T-cell (primary cell): ENCODE measurements at regions not wholly inside any gene's neighbourhood (a gene's known extent, or its start where the extent isn't known, plus 50 kb on each side); places are given as distances from the start of the nearest gene placed in this dataset.

Experiments used
- ATAC-seq, 4 experiments: fragments of 200-7000 bp in 3 of 4; fragments of 150-1000 bp in 1 of 4; cut with Tn5 transposase; replicated peaks in 1 of 4; 1 replicate in 3 of 4; 2 replicates in 1 of 4; pipeline ENCODE4 v1.10.0; 2021; ENCODE audit warnings: moderate library complexity in 3 of 4, mild to moderate bottlenecking in 2 of 4, moderate number of reproducible peaks in 1 of 4
- CTCF ChIA-PET, 2 donors: fragments of 300-600 bp; sonication (Branson Sonifier 250); formaldehyde crosslinking; loops; one replicate each; lab custom pipeline; 2022; ENCODE audit warnings: antibody characterized with exemption in 2 of 2; lab: Charles Lee
- POLR2A ChIA-PET, 2 donors: fragments of 300-600 bp; sonication (Branson Sonifier 250); formaldehyde crosslinking; loops; one replicate each; lab custom pipeline; 2022; ENCODE audit warnings: antibody characterized with exemption in 2 of 2; lab: Charles Lee
- DNase-seq, 35 experiments: peaks; one replicate each; pipeline versions ENCODE4 v3.0.0 to v3.0.0-alpha.2; 2013 to 2023
- H3K27ac ChIP-seq: one replicate; pipeline ENCODE4 v1.5.1; 2013; ENCODE audit warnings: low read length
- H3K27me3 ChIP-seq, 2 experiments: replicated peaks in 1 of 2; 1 replicate in 1 of 2; 2 replicates in 1 of 2; pipeline versions ENCODE4 v1.6.1 to v1.7.0; 2013; ENCODE audit warnings: low read length in 1 of 2, mixed read lengths in 1 of 2; ENCODE audit not compliant: control insufficient read depth in 2 of 2, insufficient read depth in 2 of 2; ENCODE audit errors: extremely low read depth in 1 of 2
- H3K36me3 ChIP-seq, 2 donors: 1 replicate in 1 of 2; 2 replicates in 1 of 2; pipeline versions ENCODE4 v1.6.1 to v1.7.0; 2013; ENCODE audit warnings: low read length in 1 of 2; ENCODE audit not compliant: control insufficient read depth in 2 of 2, insufficient read depth in 1 of 2; ENCODE audit errors: extremely low read depth in 1 of 2
- H3K4me1 ChIP-seq, 2 experiments: 1 replicate in 1 of 2; 2 replicates in 1 of 2; pipeline versions ENCODE4 v1.6.1 to v1.7.0; 2013; ENCODE audit warnings: low read length in 2 of 2, mixed read lengths in 1 of 2; ENCODE audit not compliant: insufficient read depth in 2 of 2, control insufficient read depth in 1 of 2; ENCODE audit errors: extremely low read depth in 1 of 2
- H3K4me3 ChIP-seq, 2 donors: 1 replicate in 1 of 2; 2 replicates in 1 of 2; pipeline versions ENCODE4 v1.5.1 to v1.7.0; 2013; ENCODE audit warnings: mild to moderate bottlenecking in 2 of 2, low read length in 1 of 2, moderate library complexity in 1 of 2; ENCODE audit not compliant: control insufficient read depth in 1 of 2; ENCODE audit errors: extremely low read depth in 1 of 2
- H3K9me3 ChIP-seq: 2 replicates; pipeline ENCODE4 v1.7.0; 2013
- H3K27ac Mint-ChIP-seq, 2 donors: one replicate each; pipeline ENCODE4 v1.8.0; 2020 to 2021; ENCODE audit warnings: mild to moderate bottlenecking in 2 of 2, mixed read lengths in 2 of 2
- H3K27me3 Mint-ChIP-seq, 2 donors: one replicate each; pipeline ENCODE4 v1.8.0; 2021 to 2022; ENCODE audit warnings: mixed read lengths in 2 of 2
- H3K36me3 Mint-ChIP-seq: one replicate; pipeline ENCODE4 v1.8.0; 2021; ENCODE audit warnings: mixed read lengths
- H3K4me1 Mint-ChIP-seq, 3 donors: one replicate each; pipeline ENCODE4 v1.8.0; 2020 to 2022; ENCODE audit warnings: mixed read lengths in 3 of 3, mild to moderate bottlenecking in 1 of 3
- H3K4me3 Mint-ChIP-seq, 3 donors: one replicate each; pipeline ENCODE4 v1.8.0; 2020 to 2022; ENCODE audit warnings: mild to moderate bottlenecking in 3 of 3, mixed read lengths in 3 of 3, moderate library complexity in 3 of 3
- H3K9me3 Mint-ChIP-seq, 3 donors: one replicate each; pipeline ENCODE4 v1.8.0; 2020 to 2022; ENCODE audit warnings: mixed read lengths in 3 of 3
- WGBS: methylation state at CpG from one replicate; pipeline ENCODE4 v1.1.5; 2013; ENCODE audit warnings: missing lambda C conversion rate; ENCODE audit not compliant: insufficient coverage; 5-methylcytosine and 5-hydroxymethylcytosine counted together

DNA sequence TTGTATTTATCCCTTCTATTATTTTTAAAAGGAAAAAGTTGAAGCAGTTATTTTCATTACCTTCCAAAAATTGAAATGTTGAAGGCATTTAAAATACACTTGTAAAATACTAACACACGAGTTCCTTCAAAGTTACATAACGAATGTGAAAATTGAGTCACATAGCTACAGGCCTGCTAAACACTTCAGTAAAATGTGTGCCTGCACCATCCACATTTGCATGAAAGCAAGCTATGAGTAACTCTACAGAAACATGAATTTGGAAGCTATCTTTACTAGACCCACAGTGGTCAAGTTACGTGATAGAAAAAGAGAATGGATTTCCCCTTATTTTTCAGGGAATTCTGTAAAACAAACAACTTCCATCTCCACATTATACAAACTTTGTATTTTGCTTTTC is 1148.8 kb upstream of the PCDH7 start:
- Mint-ChIP-seq H3K4me1 (no peaks in the 10 kb centered on the region), H3K27me3 (no peaks in the 10 kb centered on the region), H3K36me3 (no peaks in the 10 kb centered on the region), H3K27ac (no peak overlapping the region), H3K4me3 (no peak overlapping the region), H3K9me3 (peaks cover 4 to 8% (median 6%) of the 10 kb centered on the region in 3 donors)
- no peak for ATAC-seq
- ChIA-PET CTCF (no interaction called here), POLR2A (no interaction called here)
- no peak for DNase-seq
- Histone ChIP-seq H3K4me1 (no peaks in the 10 kb centered on the region), H3K27ac (no peak overlapping the region), H3K36me3 (no peaks in the 10 kb centered on the region), H3K27me3 (no peaks in the 10 kb centered on the region), H3K9me3 (no peaks in the 10 kb centered on the region), H3K4me3 (no peak overlapping the region)
- WGBS, result 78% methylated on average over 2 of the region's 3 CpGs

GRCh38 chr4:29578329-29578728 is 1141.8 kb upstream of the PCDH7 start:
- Histone ChIP-seq H3K4me3 (no peak overlapping the region), H3K36me3 (no peaks in the 10 kb centered on the region), H3K4me1 (no peaks in the 10 kb centered on the region), H3K27me3 (no peaks in the 10 kb centered on the region), H3K27ac (no peak overlapping the region), H3K9me3 (no peaks in the 10 kb centered on the region)
- Mint-ChIP-seq H3K4me3 (no peak overlapping the region), H3K36me3 (no peaks in the 10 kb centered on the region), H3K4me1 (no peaks in the 10 kb centered on the region), H3K9me3 (peaks cover 4 to 24% (median 14%) of the 10 kb centered on the region in 3 donors), H3K27ac (no peak overlapping the region), H3K27me3 (no peaks in the 10 kb centered on the region)
- ChIA-PET POLR2A (no interaction called here), CTCF (no interaction called here)
- WGBS, result no CpG with 5 or more reads among the region's 2 CpGs
- ATAC-seq (no peak), DNase-seq (no peak)

- no peaks in the 10 kb centered on the region for H3K27me3 Mint-ChIP-seq
- no peak overlapping the region for H3K4me3 Mint-ChIP-seq
- no peak overlapping the region for H3K27ac Mint-ChIP-seq
- Histone ChIP-seq H3K9me3 (no peaks in the 10 kb centered on the region), H3K36me3 (no peaks in the 10 kb centered on the region), H3K27me3 (no peaks in the 10 kb centered on the region), H3K27ac (no peak overlapping the region), H3K4me1 (no peaks in the 10 kb centered on the region), H3K4me3 (no peak overlapping the region)
- WGBS, result 37% methylated on average over 2 of the region's 2 CpGs
- POLR2A ChIA-PET, result no interaction called here
- H3K4me1 Mint-ChIP-seq, result no peaks in the 10 kb centered on the region
- ATAC-seq (no peak), DNase-seq (no peak)
- no peaks in the 10 kb centered on the region for H3K36me3 Mint-ChIP-seq
- H3K9me3 Mint-ChIP-seq, result peaks cover 4 to 29% (median 12%) of the 10 kb centered on the region in 3 donors
- CTCF ChIA-PET, result no interaction called here
Measured at GRCh38 chr4:29581457-29581856, 1138.7 kb upstream of the PCDH7 start.

DNA sequence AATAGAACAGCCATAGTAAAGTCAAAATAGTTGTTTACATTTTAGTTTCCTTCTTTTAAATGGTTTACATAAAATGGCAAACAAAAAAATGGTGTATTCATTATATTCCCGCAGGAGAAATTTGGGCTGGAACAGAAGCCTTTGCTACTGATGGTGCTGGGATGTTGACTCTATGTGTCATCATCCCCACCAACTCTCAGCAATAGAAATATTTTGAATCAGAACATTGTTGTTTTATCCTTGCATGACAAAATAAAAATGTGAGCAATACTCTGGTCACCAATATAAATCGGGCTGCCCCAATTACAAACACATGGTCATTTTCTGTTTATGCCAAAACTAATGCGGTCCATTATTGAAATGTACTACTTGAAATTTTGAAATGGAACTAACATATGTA is 1131.6 kb upstream of the PCDH7 start:
- Histone ChIP-seq H3K36me3 (no peaks in the 10 kb centered on the region), H3K4me3 (no peak overlapping the region), H3K4me1 (no peaks in the 10 kb centered on the region), H3K27me3 (no peaks in the 10 kb centered on the region), H3K9me3 (no peaks in the 10 kb centered on the region), H3K27ac (no peak overlapping the region)
- no CpG with 5 or more reads among the region's 3 CpGs for WGBS
- H3K4me3 Mint-ChIP-seq, result no peak overlapping the region
- no peak overlapping the region for H3K27ac Mint-ChIP-seq
- H3K4me1 Mint-ChIP-seq, result no peaks in the 10 kb centered on the region
- H3K27me3 Mint-ChIP-seq, result no peaks in the 10 kb centered on the region
- CTCF ChIA-PET, result no interaction called here
- no peak for ATAC-seq
- no peaks in the 10 kb centered on the region for H3K36me3 Mint-ChIP-seq
- peaks cover 9 to 26% (median 15%) of the 10 kb centered on the region in 3 donors for H3K9me3 Mint-ChIP-seq
- POLR2A ChIA-PET, result no interaction called here
- DNase-seq, result no peak

DNA sequence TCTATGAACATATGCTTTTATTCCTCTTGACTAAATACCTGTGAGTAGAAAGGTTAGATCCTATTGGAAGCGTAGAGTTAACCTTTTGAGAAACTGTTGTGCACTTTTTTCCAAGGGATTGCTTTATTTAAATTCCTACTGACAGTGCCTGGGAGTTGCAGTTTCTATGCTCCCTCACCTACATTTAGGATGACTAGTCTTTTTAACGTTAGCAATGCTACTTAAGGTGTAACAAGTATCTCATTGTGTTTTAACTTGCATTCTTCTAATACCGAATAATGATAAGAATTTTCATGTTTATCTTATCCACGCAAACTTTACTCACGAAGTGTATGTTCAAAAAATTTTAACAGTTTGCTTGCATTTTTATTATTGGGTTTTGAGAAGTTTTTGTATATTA is 1123.9 kb upstream of the PCDH7 start:
- POLR2A ChIA-PET, result no interaction called here
- no peaks in the 10 kb centered on the region for H3K36me3 ChIP-seq
- no peak overlapping the region for H3K27ac ChIP-seq
- no peak overlapping the region for H3K4me3 ChIP-seq
- no peak overlapping the region for H3K27ac Mint-ChIP-seq
- H3K27me3 ChIP-seq, result no peaks in the 10 kb centered on the region
- peaks cover 16 to 34% (median 28%) of the 10 kb centered on the region in 3 donors for H3K9me3 Mint-ChIP-seq
- H3K9me3 ChIP-seq, result no peaks in the 10 kb centered on the region
- H3K27me3 Mint-ChIP-seq, result no peaks in the 10 kb centered on the region
- H3K4me3 Mint-ChIP-seq, result no peak overlapping the region
- no peak for DNase-seq
- whole genome bisulfite sequencing, result no CpG with 5 or more reads among the region's 5 CpGs
- H3K4me1 ChIP-seq, result no peaks in the 10 kb centered on the region
- no peaks in the 10 kb centered on the region for H3K36me3 Mint-ChIP-seq
- ATAC-seq, result no peak
- H3K4me1 Mint-ChIP-seq, result no peaks in the 10 kb centered on the region
- CTCF ChIA-PET, result no interaction called here

DNA sequence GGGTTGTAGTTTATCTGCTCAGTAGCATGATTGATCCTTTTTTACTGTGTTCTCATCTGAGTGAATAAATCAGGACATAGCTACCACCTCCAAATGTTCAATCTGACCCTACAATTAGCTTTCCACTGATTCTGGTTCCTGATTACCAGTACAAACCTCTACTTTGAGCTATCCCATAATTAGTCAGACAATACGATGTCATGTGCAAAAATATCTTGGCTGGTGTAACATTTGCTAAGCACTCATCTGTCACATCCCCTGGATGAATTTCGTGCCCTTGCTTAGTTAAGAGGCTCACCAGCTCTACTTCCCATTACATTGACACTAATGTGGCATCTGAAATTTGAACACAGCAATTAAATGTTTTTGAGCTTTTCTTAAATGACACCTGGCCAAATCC is 1101.0 kb upstream of the PCDH7 start:
- H3K27ac ChIP-seq, result no peak overlapping the region
- H3K27me3 ChIP-seq, result no peaks in the 10 kb centered on the region
- H3K27me3 Mint-ChIP-seq, result no peaks in the 10 kb centered on the region
- DNase-seq (no peak), ATAC-seq (no peak)
- CTCF ChIA-PET, result no interaction called here
- 61% methylated on average over 2 of the region's 2 CpGs for WGBS
- no peak overlapping the region for H3K27ac Mint-ChIP-seq
- H3K4me1 ChIP-seq, result no peaks in the 10 kb centered on the region
- H3K4me1 Mint-ChIP-seq, result no peaks in the 10 kb centered on the region
- H3K4me3 ChIP-seq, result no peak overlapping the region
- H3K36me3 Mint-ChIP-seq, result no peaks in the 10 kb centered on the region
- no peaks in the 10 kb centered on the region for H3K9me3 ChIP-seq
- H3K36me3 ChIP-seq, result no peaks in the 10 kb centered on the region
- peaks cover 4 to 7% (median 4%) of the 10 kb centered on the region in 3 donors for H3K9me3 Mint-ChIP-seq
- no peak overlapping the region for H3K4me3 Mint-ChIP-seq
- POLR2A ChIA-PET, result no interaction called here

GRCh38 chr4:29632199-29632598 is 1088.0 kb upstream of the PCDH7 start:
- Histone ChIP-seq H3K27ac (no peak overlapping the region), H3K4me3 (no peak overlapping the region), H3K9me3 (no peaks in the 10 kb centered on the region), H3K4me1 (no peaks in the 10 kb centered on the region), H3K36me3 (no peaks in the 10 kb centered on the region), H3K27me3 (no peaks in the 10 kb centered on the region)
- Mint-ChIP-seq H3K4me1 (no peaks in the 10 kb centered on the region), H3K27me3 (no peaks in the 10 kb centered on the region), H3K27ac (no peak overlapping the region), H3K9me3 (peaks cover 7 to 18% (median 15%) of the 10 kb centered on the region in 3 donors), H3K36me3 (no peaks in the 10 kb centered on the region), H3K4me3 (no peak overlapping the region)
- POLR2A ChIA-PET, result no interaction called here
- CTCF ChIA-PET, result no interaction called here
- DNase-seq (no peak), ATAC-seq (no peak)
- no CpG with 5 or more reads among the region's 2 CpGs for WGBS
